ENCODE measurements at regions not wholly inside any gene's neighbourhood (a gene's known extent, or its start where the extent isn't known, plus 50 kb on each side); places are given as distances from the start of the nearest gene placed in this dataset.

- no peak for TF ChIP-seq EZH2 (IDR thresholded peaks at IDR 0.05; ENCODE audit: low read length)
- no peak for TF ChIP-seq CTCF (optimal IDR thresholded peaks at IDR 0.05 in 1 of 3, IDR thresholded peaks at IDR 0.05 in 1 of 3, conservative IDR thresholded peaks at IDR 0.05 in 1 of 3; ENCODE audit: extremely low read depth in 1 of 3, insufficient read depth in 2 of 3, low read length in 3 of 3)
These were observed 293.6 kb upstream of the PUDP start for GRCh38 chrX:7441586-7441985.

Measured in keratinocyte (primary cell).